ENCODE measurements at regions not wholly inside any gene's neighbourhood (a gene's known extent, or its start where the extent isn't known, plus 50 kb on each side); places are given as distances from the start of the nearest gene placed in this dataset.

- H3K4me3 ChIP-seq (ENCODE audit: low read length) = no peak overlapping the region
- TF ChIP-seq CTCF (IDR thresholded peaks at IDR 0.05; ENCODE audit: poor library complexity, severe bottlenecking) = no peak
- no peak for TF ChIP-seq MXI1 (conservative IDR thresholded peaks at IDR 0.05; ENCODE audit: poor library complexity, severe bottlenecking)
- no peak for TF ChIP-seq RAD21 (conservative IDR thresholded peaks at IDR 0.05)
- TF ChIP-seq TAF1 (IDR thresholded peaks at IDR 0.05; ENCODE audit: low read depth) = no peak
- no peaks in the 10 kb centered on the region for H4K20me1 ChIP-seq (ENCODE audit: insufficient read depth)
- no peaks in the 10 kb centered on the region for H3F3A ChIP-seq (ENCODE audit: insufficient read depth, low read length, poor library complexity, severe bottlenecking)
- H3K4me2 ChIP-seq (ENCODE audit: low read length) = no peak overlapping the region
- H2AFZ ChIP-seq (ENCODE audit: low read depth, low read length) = no peak overlapping the region
- H3K79me2 ChIP-seq (replicated peaks; ENCODE audit: insufficient read depth, low read length) = no peaks in the 10 kb centered on the region
- no peaks in the 10 kb centered on the region for H3K9me3 ChIP-seq (ENCODE audit: low read length)
- H3K9me2 ChIP-seq (ENCODE audit: insufficient read depth, low read length) = no peaks in the 10 kb centered on the region
- H3K27ac ChIP-seq (ENCODE audit: low read length) = no peak overlapping the region
- H3K36me3 ChIP-seq (ENCODE audit: insufficient read depth, low read length) = no peaks in the 10 kb centered on the region
- no peaks in the 10 kb centered on the region for H3K27me3 ChIP-seq (ENCODE audit: insufficient read depth, low read depth, low read length)
- no peak overlapping the region for H3K9ac ChIP-seq (ENCODE audit: low read length)
Measured at GRCh38 chr6:103018426-103018825, 1624.9 kb downstream of the GRIK2 start.

GRCh38 chr6:103017878-103018277 is 1624.4 kb downstream of the GRIK2 start:
- H3K4me2 ChIP-seq (ENCODE audit: low read length) = no peak overlapping the region
- no peak overlapping the region for H3K4me3 ChIP-seq (ENCODE audit: low read length)
- no peaks in the 10 kb centered on the region for H4K20me1 ChIP-seq (ENCODE audit: insufficient read depth)
- no peaks in the 10 kb centered on the region for H3K9me2 ChIP-seq (ENCODE audit: insufficient read depth, low read length)
- H3K27ac ChIP-seq (ENCODE audit: low read length) = no peak overlapping the region
- no peaks in the 10 kb centered on the region for H3K27me3 ChIP-seq (ENCODE audit: insufficient read depth, low read depth, low read length)
- H3K9me3 ChIP-seq (ENCODE audit: low read length) = no peaks in the 10 kb centered on the region
- no peaks in the 10 kb centered on the region for H3F3A ChIP-seq (ENCODE audit: insufficient read depth, low read length, poor library complexity, severe bottlenecking)
- no peak for TF ChIP-seq TAF1 (IDR thresholded peaks at IDR 0.05; ENCODE audit: low read depth)
- TF ChIP-seq EP300 (conservative IDR thresholded peaks at IDR 0.05; ENCODE audit: poor library complexity, severe bottlenecking) = no peak
- TF ChIP-seq MXI1 (conservative IDR thresholded peaks at IDR 0.05; ENCODE audit: poor library complexity, severe bottlenecking) = no peak
- TF ChIP-seq SMC3 (conservative IDR thresholded peaks at IDR 0.05; ENCODE audit: poor library complexity) = no peak
- no peak for TF ChIP-seq REST (IDR thresholded peaks at IDR 0.05; ENCODE audit: borderline replicate concordance)
- no peak for TF ChIP-seq RAD21 (conservative IDR thresholded peaks at IDR 0.05)
- no peak for TF ChIP-seq CTCF (IDR thresholded peaks at IDR 0.05; ENCODE audit: poor library complexity, severe bottlenecking)
- TF ChIP-seq POLR2AphosphoS5 (IDR thresholded peaks at IDR 0.05) = no peak
- no peak for TF ChIP-seq EZH2 (IDR thresholded peaks at IDR 0.05; ENCODE audit: borderline replicate concordance, insufficient read depth, low read length, poor library complexity, severe bottlenecking)
- no peak overlapping the region for H3K9ac ChIP-seq (ENCODE audit: low read length)
- no peaks in the 10 kb centered on the region for H3K36me3 ChIP-seq (ENCODE audit: insufficient read depth, low read length)
- H2AFZ ChIP-seq (ENCODE audit: low read depth, low read length) = no peak overlapping the region
- no peaks in the 10 kb centered on the region for H3K79me2 ChIP-seq (replicated peaks; ENCODE audit: insufficient read depth, low read length)
